Ishikawa (cell line): ENCODE measurements at regions not wholly inside any gene's neighbourhood (a gene's known extent, or its start where the extent isn't known, plus 50 kb on each side); places are given as distances from the start of the nearest gene placed in this dataset.

Experiments used
- CEBPB ChIP-seq: IDR thresholded peaks from 2 replicates; pipeline ENCODE4 v1.6.1; 2012
- CREB1 ChIP-seq: IDR thresholded peaks from 2 replicates; pipeline ENCODE4 v1.6.1; 2012; ENCODE audit warnings: low read depth
- EGR1 ChIP-seq: IDR thresholded peaks from 2 replicates; pipeline ENCODE4 v1.6.1; 2012
- EP300 ChIP-seq: IDR thresholded peaks from 2 replicates; pipeline ENCODE4 v1.6.1; 2012; ENCODE audit warnings: borderline replicate concordance
- FOXM1 ChIP-seq: IDR thresholded peaks from 2 replicates; pipeline ENCODE4 v1.6.1; 2012; ENCODE audit warnings: low read depth, borderline replicate concordance
- MAX ChIP-seq: IDR thresholded peaks from 2 replicates; pipeline ENCODE4 v1.6.1; 2012
- NFIC ChIP-seq: IDR thresholded peaks from 2 replicates; pipeline ENCODE4 v1.6.1; 2012
- RAD21 ChIP-seq: IDR thresholded peaks from 2 replicates; pipeline ENCODE4 v1.6.1; 2012; ENCODE audit warnings: low read depth
- TAF1 ChIP-seq: IDR thresholded peaks from 2 replicates; pipeline ENCODE4 v1.6.1; 2012; ENCODE audit warnings: low read depth, mild to moderate bottlenecking
- TCF12 ChIP-seq: IDR thresholded peaks from 2 replicates; pipeline ENCODE4 v1.6.1; 2012; ENCODE audit warnings: low read depth
- TEAD4 ChIP-seq: IDR thresholded peaks from 2 replicates; pipeline ENCODE4 v1.6.1; 2012
- YY1 ChIP-seq: IDR thresholded peaks from 2 replicates; pipeline ENCODE4 v1.6.1; 2012; ENCODE audit warnings: low read depth
- ZBTB7A ChIP-seq: IDR thresholded peaks from 2 replicates; pipeline ENCODE4 v1.6.1; 2012; ENCODE audit warnings: low read depth
- TF ChIP-seq, protein P1 (sequence below): IDR thresholded peaks from 2 replicates; pipeline ENCODE4 v1.6.1; 2012
- TF ChIP-seq, protein P2 (sequence below): IDR thresholded peaks from 2 replicates; pipeline ENCODE4 v1.6.1; 2012; ENCODE audit warnings: low read depth, mild to moderate bottlenecking

GRCh38 chr13:80144493-80144892, 196.4 kb downstream of the SPRY2 start:
- TF ChIP-seq TEAD4 (no peak), NFIC (no peak), CEBPB (no peak), EP300 (no peak), TCF12 (no peak), FOXM1 (no peak), YY1 (no peak), TAF1 (no peak), CREB1 (no peak), EGR1 (no peak), MAX (no peak)
- TF ChIP-seq, protein P1, sequence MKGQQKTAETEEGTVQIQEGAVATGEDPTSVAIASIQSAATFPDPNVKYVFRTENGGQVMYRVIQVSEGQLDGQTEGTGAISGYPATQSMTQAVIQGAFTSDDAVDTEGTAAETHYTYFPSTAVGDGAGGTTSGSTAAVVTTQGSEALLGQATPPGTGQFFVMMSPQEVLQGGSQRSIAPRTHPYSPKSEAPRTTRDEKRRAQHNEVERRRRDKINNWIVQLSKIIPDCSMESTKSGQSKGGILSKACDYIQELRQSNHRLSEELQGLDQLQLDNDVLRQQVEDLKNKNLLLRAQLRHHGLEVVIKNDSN = no peak
- TF ChIP-seq, protein P2, sequence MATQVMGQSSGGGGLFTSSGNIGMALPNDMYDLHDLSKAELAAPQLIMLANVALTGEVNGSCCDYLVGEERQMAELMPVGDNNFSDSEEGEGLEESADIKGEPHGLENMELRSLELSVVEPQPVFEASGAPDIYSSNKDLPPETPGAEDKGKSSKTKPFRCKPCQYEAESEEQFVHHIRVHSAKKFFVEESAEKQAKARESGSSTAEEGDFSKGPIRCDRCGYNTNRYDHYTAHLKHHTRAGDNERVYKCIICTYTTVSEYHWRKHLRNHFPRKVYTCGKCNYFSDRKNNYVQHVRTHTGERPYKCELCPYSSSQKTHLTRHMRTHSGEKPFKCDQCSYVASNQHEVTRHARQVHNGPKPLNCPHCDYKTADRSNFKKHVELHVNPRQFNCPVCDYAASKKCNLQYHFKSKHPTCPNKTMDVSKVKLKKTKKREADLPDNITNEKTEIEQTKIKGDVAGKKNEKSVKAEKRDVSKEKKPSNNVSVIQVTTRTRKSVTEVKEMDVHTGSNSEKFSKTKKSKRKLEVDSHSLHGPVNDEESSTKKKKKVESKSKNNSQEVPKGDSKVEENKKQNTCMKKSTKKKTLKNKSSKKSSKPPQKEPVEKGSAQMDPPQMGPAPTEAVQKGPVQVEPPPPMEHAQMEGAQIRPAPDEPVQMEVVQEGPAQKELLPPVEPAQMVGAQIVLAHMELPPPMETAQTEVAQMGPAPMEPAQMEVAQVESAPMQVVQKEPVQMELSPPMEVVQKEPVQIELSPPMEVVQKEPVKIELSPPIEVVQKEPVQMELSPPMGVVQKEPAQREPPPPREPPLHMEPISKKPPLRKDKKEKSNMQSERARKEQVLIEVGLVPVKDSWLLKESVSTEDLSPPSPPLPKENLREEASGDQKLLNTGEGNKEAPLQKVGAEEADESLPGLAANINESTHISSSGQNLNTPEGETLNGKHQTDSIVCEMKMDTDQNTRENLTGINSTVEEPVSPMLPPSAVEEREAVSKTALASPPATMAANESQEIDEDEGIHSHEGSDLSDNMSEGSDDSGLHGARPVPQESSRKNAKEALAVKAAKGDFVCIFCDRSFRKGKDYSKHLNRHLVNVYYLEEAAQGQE = no peak

- TF ChIP-seq, protein P2 = no peak
- TF ChIP-seq TCF12 (no peak), YY1 (no peak), NFIC (no peak), MAX (no peak), TEAD4 (no peak), EP300 (no peak), TAF1 (no peak), CREB1 (no peak), RAD21 (no peak), ZBTB7A (no peak), FOXM1 (no peak), CEBPB (no peak)
- TF ChIP-seq, protein P1 = no peak
These were observed 199.6 kb downstream of the SPRY2 start for GRCh38 chr13:80141123-80141849.

DNA sequence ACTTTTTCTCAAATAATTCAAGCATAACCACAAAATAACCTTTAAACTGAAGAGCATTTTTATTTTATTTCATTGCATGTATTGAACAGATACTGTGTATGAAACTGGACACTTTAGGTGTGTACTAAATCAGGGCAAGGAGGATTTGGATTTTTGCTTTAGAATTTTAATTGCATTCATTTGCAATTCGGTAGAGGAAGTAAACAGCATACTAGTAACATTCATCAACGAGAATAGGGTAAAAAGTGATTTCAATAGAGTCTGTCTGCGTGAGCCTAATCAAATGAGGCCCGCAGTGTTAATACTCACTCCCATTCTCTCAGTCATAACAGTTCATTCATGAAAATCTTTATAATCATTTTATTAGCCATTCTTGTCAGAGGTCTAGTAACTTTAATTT, 200.2 kb downstream of the SPRY2 start:
- TF ChIP-seq RAD21 = no peak
- TF ChIP-seq, protein P1 = no peak
- TF ChIP-seq ZBTB7A = no peak
- TF ChIP-seq, protein P2 = no peak
- no peak for TF ChIP-seq MAX
- no peak for TF ChIP-seq NFIC
- no peak for TF ChIP-seq CREB1
- TF ChIP-seq TEAD4 = no peak
- TF ChIP-seq CEBPB = no peak
- TF ChIP-seq EGR1 = no peak
- no peak for TF ChIP-seq YY1
- no peak for TF ChIP-seq FOXM1
- TF ChIP-seq TAF1 = no peak
- TF ChIP-seq EP300 = no peak
- TF ChIP-seq TCF12 = no peak

DNA sequence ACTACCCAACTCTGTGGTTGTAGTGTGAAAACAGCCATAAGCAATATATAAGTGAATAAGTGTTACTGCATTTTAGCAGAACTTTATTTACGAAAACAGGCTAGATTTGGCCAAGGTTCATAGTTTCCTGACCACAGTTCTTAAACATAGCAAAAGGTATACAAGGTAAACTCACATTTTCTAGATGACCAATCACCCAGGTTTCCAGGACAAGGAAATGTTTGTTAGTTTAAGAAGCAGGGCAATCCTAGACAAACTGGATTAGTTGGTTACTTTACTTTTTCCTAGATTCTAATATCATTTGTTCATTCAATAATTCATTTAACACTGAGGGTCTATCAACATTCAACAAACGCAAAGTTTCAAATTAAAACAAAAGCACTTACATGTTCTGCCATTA, 201.7 kb downstream of the SPRY2 start:
- TF ChIP-seq EGR1 (no peak), CREB1 (no peak), EP300 (no peak), CEBPB (no peak), FOXM1 (no peak), NFIC (no peak), TCF12 (no peak), TAF1 (no peak), YY1 (no peak), ZBTB7A (no peak), MAX (no peak), TEAD4 (no peak), RAD21 (no peak)
- TF ChIP-seq, protein P2 = no peak
- TF ChIP-seq, protein P1 = no peak
